ENCODE measurements at regions not wholly inside any gene's neighbourhood (a gene's known extent, or its start where the extent isn't known, plus 50 kb on each side); places are given as distances from the start of the nearest gene placed in this dataset.

- TF ChIP-seq POLR2A (IDR thresholded peaks at IDR 0.05) (no peak), CTCF (IDR thresholded peaks at IDR 0.05 in 8 of 11, conservative IDR thresholded peaks at IDR 0.05 in 3 of 11) (no peak)
Observed at GRCh38 chr18:53994016-53994415, 230.5 kb downstream of the MBD2 start.

Data from spleen (tissue), 7 donors.